ENCODE measurements at regions not wholly inside any gene's neighbourhood (a gene's known extent, or its start where the extent isn't known, plus 50 kb on each side); places are given as distances from the start of the nearest gene placed in this dataset.
A peak's percentile ranks its signal among the peaks of the same experiment; 100 is the strongest.

GRCh38 chr1:9435153-9435636, 104.1 kb upstream of the SLC25A33 start (continued):
- TF ChIP-seq CREB3 (CRISPR knock-in tag; IDR thresholded peaks at IDR 0.05) (no peak), PAWR (CRISPR knock-in tag; IDR thresholded peaks at IDR 0.05; ENCODE audit: borderline replicate concordance) (no peak), GZF1 (CRISPR knock-in tag; IDR thresholded peaks at IDR 0.05) (no peak), CENPX (CRISPR knock-in tag; IDR thresholded peaks at IDR 0.05) (no peak), ZNF589 (CRISPR knock-in tag; conservative IDR thresholded peaks at IDR 0.05) (no peak), ZNF672 (CRISPR knock-in tag; IDR thresholded peaks at IDR 0.05) (no peak), HNF1B (CRISPR knock-in tag; IDR thresholded peaks at IDR 0.05) (peak; percentile 94), NR1H2 (CRISPR knock-in tag; IDR thresholded peaks at IDR 0.05; ENCODE audit: borderline replicate concordance, low read depth) (no peak), GATAD1 (CRISPR knock-in tag; IDR thresholded peaks at IDR 0.05) (no peak; the same call in 1 of the 2 replicates), ZNF691 (CRISPR knock-in tag; IDR thresholded peaks at IDR 0.05; ENCODE audit: borderline replicate concordance, low read depth) (no peak), ZMYM4 (CRISPR knock-in tag; IDR thresholded peaks at IDR 0.05) (peak; percentile 80), ZSCAN21 (CRISPR knock-in tag; IDR thresholded peaks at IDR 0.05; ENCODE audit: borderline replicate concordance) (no peak), TCF7 (IDR thresholded peaks at IDR 0.05; ENCODE audit: low read depth) (peak; percentile 54; the same call in 1 of the 2 replicates), ATF5 (CRISPR knock-in tag; IDR thresholded peaks at IDR 0.05; ENCODE audit: low read depth) (no peak), GABPA (IDR thresholded peaks at IDR 0.05; ENCODE audit: low read depth, low read length) (no peak), GABPA (CRISPR knock-in tag; IDR thresholded peaks at IDR 0.05; ENCODE audit: low read depth) (0 out of 2 replicates have a peak, but pooled peaks have one; percentile 30), NFE2 (CRISPR knock-in tag; IDR thresholded peaks at IDR 0.05) (no peak), THAP7 (CRISPR knock-in tag; IDR thresholded peaks at IDR 0.05) (no peak), RXRA (CRISPR knock-in tag; IDR thresholded peaks at IDR 0.05) (peak; percentile 86; the same call in 1 of the 2 replicates), ZNF503 (CRISPR knock-in tag; IDR thresholded peaks at IDR 0.05) (peak; percentile 91), RFXANK (CRISPR knock-in tag; IDR thresholded peaks at IDR 0.05) (no peak), ZNF292 (CRISPR knock-in tag; IDR thresholded peaks at IDR 0.05; ENCODE audit: borderline replicate concordance, low read depth) (peak; percentile 83; the same call in 1 of the 2 replicates), HNF4A (CRISPR knock-in tag; IDR thresholded peaks at IDR 0.05) (peak; percentile 97), MAFK (conservative IDR thresholded peaks at IDR 0.05 in 1 of 2, IDR thresholded peaks at IDR 0.05 in 1 of 2; ENCODE audit: low read length in 2 of 2) (no peak)
- TF ChIP-seq, protein P1, sequence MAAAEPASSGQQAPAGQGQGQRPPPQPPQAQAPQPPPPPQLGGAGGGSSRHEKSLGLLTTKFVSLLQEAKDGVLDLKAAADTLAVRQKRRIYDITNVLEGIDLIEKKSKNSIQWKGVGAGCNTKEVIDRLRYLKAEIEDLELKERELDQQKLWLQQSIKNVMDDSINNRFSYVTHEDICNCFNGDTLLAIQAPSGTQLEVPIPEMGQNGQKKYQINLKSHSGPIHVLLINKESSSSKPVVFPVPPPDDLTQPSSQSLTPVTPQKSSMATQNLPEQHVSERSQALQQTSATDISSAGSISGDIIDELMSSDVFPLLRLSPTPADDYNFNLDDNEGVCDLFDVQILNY (CRISPR knock-in tag; conservative IDR thresholded peaks at IDR 0.05) = no peak
